GM12874 (cell line): ENCODE measurements at regions not wholly inside any gene's neighbourhood (a gene's known extent, or its start where the extent isn't known, plus 50 kb on each side); places are given as distances from the start of the nearest gene placed in this dataset.
A peak's percentile ranks its signal among the peaks of the same experiment; 100 is the strongest.

ENCODE experiments used
- CTCF ChIP-seq: IDR thresholded peaks from 2 replicates; pipeline ENCODE4 v1.5.1; 2011; ENCODE audit warnings: low read depth, mild to moderate bottlenecking, control low read depth, low read length, moderate library complexity; ENCODE audit not compliant: insufficient read depth

- no peak for TF ChIP-seq CTCF
These were observed 66.3 kb upstream of the AKAP13 start for GRCh38 chr15:85314146-85314545.

- TF ChIP-seq CTCF, result no peak
These were observed 65.8 kb upstream of the AKAP13 start for GRCh38 chr15:85314633-85315032.

GRCh38 chr15:85316244-85316934 is 64.0 kb upstream of the AKAP13 start:
- TF ChIP-seq CTCF, result no peak

- TF ChIP-seq CTCF, result peak; percentile 23; the same call in 1 of the 2 replicates
These were observed 62.2 kb upstream of the AKAP13 start for GRCh38 chr15:85318048-85318731.

- TF ChIP-seq CTCF, result no peak
These were observed 61.7 kb upstream of the AKAP13 start for GRCh38 chr15:85318732-85319076.

- TF ChIP-seq CTCF, result no peak
These were observed 56.2 kb upstream of the AKAP13 start for GRCh38 chr15:85324202-85324601.

GRCh38 chr15:85325834-85326233 is 54.6 kb upstream of the AKAP13 start:
- TF ChIP-seq CTCF, result no peak
